GM19238 (cell line): ENCODE measurements at regions not wholly inside any gene's neighbourhood (a gene's known extent, or its start where the extent isn't known, plus 50 kb on each side); places are given as distances from the start of the nearest gene placed in this dataset.

ENCODE experiments used
- DNase-seq: peaks from one replicate; pipeline ENCODE4 v3.0.0; 2011; ENCODE audit warnings: low spot score; ENCODE audit not compliant: insufficient read length

DNA sequence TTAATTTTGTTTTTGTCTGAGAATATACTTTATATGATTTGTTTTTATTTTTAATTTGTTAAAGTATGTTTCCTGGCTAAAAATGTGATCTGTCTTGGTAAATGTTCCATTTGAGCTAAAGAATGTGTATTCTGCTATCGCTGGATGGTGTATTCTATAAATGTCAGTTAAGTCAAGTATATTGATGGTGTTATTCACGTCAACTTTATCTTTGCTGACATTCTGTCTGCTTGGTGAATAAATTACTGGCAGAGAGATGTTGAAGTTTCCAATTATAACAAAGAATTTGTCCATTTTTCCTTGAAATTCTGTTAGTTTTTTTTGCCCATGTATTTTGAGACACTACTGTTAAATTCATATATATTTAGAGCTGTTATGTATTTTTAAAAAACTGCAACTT lies 1131.8 kb upstream of the GJE1 start:
- no peak for DNase-seq

DNA sequence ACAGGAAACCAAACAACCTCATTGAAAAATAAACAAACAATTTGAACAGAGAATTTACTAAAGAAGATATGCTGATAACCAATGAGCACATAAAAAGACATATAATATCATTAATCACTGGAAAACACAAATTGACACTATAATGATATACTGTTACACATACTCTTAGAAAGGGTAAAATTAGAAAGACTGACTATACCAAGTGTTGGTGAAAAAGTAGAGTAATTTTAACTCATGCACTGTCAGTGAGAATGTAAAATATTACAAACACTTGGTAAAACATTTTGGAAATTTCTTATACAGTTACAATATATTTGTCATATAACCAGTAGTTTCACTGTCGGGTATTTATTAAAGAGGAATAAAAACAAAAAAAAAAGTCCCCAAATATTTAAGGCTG lies 1139.2 kb upstream of the GJE1 start:
- DNase-seq, result no peak

DNA sequence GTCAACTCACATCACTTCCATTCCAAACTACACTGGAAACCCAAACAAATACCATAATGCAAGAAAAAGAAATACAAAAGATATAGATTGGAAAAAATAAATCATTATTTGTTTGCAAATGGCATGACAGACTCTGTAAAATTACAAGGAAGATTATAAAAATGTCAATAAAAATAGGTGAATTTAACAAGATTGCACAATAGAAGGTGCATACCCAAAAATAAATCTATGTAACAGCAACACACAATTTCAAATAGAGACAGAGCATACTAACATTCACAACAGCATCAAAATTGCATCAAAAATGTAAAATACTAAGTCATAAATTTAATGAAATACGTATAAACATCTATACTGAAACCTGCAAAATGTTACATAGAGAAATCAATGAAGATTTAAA lies 1140.0 kb upstream of the GJE1 start:
- no peak for DNase-seq

DNA sequence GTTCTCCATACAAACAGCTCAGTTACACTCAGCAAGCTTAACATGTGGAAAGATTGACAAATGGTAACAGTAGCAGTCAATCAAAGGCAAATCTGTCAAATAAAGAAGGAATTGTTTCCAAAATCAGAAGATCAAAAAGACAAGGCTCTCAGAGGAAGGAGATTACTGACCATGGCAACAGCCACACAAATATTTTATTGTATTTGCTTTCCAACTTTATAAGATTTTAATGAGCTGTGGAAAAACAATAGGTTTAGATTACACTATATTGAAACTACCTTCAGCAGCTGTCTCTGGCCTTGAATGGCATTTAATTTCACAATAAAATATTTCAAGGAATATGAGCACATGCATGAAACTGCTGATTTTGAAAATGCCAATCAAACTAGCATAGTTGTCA lies 1143.9 kb upstream of the GJE1 start:
- DNase-seq, result no peak

DNA sequence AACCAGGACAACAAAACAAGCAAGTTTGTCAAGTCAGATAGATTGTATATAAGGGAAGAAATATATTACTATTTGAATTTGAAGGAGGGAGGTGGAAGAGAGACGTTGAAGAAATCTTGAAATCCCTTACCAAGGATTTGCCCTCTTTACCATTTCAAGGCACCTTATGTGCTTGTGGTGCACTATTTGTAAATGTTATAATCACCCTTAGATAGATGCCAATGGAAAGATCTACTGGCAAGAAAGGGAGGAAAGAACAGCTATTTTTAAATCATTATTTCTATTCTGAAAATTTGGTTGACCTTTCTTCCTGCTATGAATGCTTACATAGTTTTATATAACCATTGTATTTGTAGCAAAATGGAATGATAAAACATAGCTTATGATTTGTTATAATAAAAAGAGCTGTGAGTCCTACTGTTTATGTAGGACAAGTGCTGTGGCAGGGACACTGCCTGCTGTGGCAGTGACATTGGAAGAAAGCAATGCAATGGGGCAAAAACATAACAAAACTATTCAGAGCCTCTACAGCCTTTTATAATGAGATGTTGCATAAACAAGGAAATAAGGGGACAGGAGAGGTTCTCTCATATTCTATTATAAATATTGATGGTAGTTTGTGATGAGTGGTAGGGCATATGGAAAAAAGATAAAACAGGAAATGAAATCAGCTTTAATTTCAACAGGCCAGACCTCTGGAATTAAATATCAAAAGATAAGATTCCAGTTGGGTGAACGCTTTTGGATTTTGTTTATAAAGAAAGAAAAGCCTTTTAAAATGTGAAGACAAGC lies 1145.2 kb upstream of the GJE1 start:
- no peak for DNase-seq

DNA sequence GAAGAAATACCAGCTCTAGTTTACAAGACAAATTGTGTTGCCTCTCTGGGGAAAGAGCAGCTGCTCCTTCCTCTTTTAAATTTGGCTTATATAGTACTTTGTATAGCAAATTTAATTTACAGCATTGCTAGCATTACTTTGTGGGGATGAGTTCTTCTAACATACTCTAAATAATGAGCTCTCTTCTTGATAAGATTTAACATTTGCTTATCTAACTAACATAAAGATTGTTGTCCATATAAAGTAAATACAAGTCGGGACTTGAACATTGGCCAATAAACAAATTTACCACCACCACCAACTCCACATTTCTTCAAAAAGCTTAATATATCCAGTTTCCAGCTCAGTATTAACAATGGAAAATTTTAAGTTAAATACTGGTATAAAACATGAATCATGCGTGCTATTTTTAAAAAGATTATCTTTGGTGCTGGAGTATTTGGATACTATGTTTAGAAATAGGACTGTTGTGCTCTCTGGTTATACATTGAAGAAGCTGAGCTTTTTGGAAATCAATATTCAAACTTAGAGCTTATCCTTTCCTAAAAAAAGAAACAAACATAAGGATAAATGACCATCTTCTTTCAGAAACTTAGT lies 1146.9 kb upstream of the GJE1 start:
- no peak for DNase-seq

DNA sequence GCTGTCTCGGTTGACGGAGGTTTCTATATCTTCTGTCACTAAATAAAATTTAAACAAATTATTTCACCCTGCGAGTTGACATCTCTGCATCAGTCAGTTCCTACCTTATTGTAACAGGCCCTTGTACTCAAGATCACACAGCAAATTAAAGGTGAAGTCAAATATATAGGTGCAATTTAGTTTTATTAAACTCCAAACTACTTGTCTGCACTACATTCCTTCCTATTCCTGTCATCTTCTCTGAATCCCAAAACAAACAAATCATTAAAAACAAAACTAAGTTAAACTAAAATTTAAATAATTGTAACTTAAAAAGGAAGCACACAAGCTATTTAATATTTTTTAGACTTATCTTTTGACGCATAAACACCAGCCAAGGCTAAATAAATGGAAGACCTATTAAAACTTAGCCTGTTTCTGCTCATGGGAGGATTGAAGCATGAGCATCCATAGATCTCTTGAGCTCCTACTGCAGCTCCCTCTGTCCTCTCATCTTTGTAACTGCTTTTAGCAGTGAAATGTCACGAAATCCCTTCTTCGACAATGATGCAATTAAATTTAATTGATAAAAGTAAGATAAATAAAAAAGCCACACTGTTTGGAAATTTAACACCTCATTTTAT lies 1152.3 kb upstream of the GJE1 start:
- DNase-seq, result no peak

DNA sequence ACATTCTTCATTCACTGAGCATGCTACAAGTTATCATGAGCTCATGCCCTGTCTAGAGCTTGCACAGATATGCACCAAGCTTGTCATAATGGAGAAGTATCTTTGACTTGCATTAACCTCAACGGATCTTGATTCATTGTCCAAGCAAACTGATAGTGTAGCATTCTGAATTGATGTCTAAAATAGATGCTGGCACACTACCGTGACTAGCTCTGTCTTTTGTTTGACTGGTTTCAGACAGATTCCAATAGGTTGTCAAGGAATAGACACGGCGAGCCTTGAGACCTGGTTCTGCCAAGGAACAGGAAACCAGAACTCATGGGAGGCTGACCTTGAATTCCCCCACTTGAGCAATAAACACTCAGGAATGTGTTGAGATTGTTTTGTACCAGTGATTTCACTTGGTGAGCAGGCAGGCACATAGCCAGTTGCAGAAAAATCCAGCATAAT lies 1153.1 kb upstream of the GJE1 start:
- no peak for DNase-seq

DNA sequence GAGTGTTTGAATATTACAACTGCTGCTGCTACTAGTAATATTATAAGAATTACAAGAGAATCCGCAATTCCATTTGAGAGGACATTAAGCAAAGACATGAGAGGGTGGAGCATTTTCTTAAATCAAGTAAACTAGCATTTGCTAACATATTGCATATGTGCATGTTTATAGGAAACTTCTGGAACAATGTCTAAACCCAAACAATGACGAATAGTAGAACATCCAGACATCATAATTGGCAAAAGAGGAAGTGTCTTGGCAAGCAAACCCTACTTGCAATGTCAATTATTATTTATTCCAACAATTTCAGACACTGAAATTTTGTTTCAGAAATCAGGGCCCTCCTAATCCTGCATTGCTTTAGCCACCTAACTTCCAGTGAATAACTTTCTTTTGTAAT lies 1155.3 kb upstream of the GJE1 start:
- DNase-seq, result no peak

DNA sequence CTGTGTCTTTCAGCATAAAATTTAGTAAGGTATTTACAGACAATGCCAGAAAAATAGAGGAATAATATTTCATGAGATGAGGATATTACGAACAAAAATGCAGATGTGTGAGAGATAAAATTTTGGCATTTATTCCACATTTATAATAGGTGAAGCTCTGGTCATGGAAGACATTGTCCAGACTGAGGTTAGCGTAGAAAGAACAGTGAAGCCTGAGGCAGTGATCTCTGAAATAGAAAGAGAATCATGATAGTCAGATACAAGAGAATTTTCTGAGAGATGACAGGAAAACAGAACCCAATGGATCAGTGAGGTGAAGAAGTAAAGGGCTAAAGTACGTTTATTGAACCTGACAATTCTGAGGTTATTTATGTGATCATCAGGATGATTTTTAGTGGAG lies 1155.9 kb upstream of the GJE1 start:
- no peak for DNase-seq

DNA sequence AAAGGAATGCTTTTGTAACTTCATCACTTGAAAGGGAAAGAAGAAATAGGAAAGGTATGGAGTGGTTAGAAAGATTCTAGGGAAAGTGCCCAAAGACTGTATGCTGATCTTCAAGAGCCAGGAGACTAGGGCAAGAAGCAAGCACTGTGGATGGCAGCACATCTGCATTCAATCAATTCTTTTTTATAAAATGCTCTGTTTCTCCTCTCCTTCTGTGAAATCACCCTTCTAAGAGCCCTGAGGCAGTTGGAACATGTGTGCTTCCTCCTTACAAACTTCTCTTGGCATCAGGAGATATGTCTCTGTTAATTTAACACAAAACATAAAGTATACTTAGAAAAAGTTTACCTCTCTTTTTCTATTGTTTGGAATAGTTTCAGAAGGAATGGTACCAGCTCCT lies 1162.2 kb upstream of the GJE1 start:
- DNase-seq, result no peak

DNA sequence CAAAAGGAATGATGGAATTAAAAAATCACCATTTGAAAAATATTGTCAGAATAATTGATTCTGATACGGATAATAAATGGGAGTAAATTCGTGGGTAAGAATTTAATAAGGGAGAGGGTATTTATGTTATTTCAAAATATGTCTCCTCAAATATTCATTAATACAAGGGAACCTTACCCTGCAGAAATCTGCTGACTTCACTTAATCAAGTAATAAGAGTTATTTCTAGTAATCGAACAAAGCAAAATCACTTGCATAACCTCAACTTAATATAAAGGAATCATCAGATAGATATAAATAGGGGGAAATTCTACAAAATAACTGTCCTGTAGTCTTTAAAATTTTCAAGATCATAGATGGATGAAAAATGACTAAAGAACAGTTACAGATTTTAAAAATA lies 1164.7 kb upstream of the GJE1 start:
- DNase-seq, result no peak

DNA sequence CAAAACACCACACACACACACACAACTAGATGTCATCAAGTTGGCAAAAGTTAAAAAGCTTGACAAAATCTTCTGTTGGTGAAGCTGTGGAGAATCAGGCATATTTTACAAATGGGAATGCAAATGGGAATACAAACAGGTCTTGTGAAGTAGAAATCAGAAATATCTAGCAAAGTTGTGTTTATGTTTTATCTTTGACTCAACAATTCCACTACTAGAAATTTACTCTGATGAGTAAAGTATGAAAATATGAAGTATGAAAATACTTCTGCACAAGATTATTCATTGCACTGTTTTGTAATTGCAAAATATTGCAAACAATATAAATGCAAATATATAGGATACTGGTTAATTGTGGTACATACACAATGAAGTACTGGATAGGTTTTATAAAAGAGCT lies 1166.0 kb upstream of the GJE1 start:
- DNase-seq, result no peak

DNA sequence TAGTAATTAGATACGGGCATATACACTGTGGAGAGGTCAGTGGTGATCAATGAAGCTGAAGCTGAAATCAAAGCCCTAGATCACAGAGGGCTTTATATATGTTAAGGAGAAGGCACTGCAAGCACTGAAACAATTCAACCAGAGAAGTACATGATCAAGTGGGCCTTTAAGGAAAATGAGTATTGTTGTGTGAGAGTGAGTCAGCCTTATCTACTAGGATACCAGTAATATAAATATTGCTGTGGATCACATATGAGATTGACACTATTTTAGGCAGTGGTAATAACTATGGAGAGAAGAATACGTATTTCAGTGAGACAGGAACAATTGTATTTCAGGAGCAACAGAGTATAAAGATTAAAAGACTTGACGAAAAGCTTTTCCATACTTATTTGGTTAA lies 1172.2 kb upstream of the GJE1 start:
- DNase-seq, result no peak

DNA sequence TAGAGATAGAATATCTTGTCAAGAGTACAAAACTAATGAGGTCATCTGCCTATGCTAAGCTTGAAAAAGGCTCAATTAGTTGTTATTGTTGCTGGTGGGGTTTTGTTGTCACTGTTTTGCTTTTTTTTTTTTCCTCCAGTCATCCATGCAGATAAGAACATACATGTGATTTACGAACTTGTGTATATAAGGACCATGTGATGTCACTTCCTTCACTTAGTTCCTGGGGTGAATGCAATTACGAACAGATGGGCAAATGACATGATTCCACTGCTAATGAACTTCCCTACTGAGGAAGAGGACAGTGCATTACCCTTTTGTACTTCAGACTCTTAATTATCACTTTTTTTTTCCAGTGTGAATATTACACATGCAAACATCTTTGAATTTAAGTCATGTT lies 1175.3 kb upstream of the GJE1 start:
- no peak for DNase-seq

DNA sequence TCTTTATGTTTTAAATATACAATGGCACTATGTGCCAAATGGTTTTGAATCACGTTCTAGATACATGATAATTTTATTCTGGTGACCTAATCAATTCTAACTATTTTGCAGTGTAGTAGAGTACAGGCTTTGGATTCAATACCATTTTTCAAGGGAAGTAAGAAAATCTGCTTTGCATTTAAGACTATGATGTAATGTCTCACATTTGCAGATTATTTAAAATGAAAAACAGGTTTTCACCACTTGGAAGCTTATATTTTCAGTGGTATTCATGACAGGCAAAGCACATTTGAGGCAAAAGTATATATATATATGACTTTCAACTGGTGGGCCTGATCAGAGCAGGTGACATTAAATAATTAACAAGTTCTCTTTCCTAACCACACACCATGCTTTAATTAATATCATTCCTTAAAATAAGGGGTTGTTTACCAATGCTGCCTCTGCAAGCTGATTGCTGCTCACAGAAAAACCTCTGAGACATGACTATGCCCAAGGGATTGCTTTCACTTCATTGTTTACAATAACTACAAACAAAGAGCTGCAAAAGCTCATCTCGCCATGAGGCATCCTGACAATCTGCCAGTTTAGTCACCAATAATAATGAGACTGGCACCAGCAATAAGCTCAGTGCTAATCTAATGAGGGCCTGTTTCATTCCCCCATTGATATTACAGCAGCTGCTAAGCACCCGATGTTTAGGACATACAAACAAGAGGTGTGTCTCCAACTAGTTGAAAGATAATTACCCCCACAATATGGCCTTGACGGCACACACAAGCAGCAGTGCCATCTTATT lies 1176.0 kb upstream of the GJE1 start:
- DNase-seq, result no peak

DNA sequence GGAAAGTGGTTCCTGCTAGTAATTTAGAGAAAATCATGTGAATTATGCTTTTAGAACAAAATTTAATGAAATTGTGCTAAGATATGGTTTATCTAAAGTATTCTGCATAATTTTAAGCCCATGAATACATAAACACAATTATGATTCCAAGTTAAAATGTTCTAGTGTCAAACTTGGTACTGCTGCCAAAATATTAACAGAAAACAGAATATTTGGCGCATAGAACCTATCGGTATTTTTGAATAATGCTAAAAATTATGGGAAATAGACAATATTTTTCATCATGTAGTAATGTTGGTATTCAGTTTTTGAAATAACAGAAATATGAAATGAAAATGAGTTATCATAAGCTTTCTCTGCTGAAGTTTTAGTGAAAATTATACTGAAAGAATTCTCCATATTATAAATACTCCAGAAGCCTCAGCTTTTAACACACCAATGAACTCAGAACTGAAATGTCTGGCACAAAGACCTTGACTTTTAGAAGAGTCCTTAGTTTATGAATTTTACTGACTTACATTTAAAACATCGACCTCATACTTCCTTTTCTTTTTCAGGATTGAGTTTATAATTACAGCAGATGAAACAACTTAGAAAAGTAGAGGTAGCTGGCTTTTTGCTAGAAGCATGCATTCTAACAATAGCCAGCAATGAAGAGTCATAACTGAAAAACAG lies 1192.3 kb upstream of the GJE1 start:
- DNase-seq, result no peak

DNA sequence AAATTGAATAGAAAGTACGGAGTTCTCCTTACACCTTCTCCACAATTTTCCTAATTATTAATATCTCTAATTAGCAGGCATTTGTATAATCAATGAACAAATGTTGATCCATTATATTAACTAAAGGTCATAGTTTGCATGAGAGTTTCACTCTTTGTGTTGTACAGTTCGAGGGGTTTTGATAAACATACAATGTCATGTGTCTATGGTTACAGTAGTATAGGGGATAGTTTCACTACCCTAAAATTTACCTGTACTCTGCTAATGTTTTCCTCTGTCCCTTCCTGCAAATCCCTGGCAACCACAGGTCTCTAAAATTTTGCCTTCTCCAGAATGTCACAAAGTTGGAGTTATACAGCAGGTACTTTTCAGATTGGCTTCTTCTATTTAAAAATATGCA lies 1199.8 kb upstream of the GJE1 start:
- no peak for DNase-seq

DNA sequence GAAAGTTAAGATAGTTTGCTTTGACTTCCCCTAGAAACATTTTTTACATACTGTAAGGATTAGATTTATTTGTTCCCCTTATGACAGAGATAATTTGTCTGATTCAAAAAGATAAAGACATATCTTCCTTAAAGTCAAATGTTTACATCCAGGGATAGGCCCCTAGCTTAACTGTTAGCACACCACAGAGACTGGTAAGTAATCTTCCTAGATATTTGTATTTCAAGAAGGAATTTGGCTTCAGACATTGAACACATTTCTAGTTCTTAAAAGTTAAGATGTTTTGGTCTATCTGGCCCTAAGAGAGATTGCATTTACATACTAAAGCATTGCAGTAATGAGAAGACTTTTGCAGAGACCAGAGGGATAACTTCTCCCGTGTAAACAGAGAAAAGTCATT lies 1201.1 kb upstream of the GJE1 start:
- no peak for DNase-seq

DNA sequence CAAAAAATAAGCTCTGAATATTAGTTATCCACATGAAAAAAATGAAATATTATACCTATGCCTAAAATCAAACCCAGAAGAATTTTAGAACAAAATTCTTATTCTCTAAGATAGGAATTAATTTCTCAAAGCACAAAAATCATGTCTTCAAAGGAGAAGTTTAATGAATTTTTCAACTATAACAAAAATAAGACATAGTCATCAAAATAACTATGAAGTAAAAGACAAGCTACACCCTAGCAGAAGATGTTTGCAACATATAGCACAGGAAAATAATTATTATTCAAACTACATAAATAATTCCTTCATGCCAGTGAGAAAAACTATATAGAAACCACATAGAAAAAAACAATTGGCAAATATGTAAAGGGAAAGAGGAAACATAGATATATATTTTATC lies 1203.6 kb upstream of the GJE1 start:
- no peak for DNase-seq

DNA sequence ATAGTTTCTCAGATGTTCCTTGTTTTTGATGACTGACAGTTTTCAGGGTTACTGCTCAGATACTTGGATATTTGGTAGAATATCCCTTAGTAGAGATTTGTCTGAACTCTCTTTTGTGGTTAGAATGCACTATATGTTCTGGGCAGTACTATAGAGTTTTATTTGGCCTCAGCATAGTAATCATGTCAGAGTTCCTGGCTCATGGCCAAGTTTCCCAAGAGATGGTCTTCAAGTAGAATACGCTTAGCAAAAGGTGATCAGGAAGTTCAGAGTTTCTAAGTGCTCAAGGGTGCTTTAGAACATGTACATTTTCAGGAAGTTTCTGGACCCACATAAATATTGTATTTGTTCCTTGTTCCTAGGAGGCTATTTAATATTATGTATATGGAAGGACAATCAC lies 1209.7 kb upstream of the GJE1 start:
- DNase-seq, result no peak
